Lower lobe of right lung (tissue), 2 donors: ENCODE measurements at regions not wholly inside any gene's neighbourhood (a gene's known extent, or its start where the extent isn't known, plus 50 kb on each side); places are given as distances from the start of the nearest gene placed in this dataset.

Experiments
- ATAC-seq, 2 donors: fragments of 200-7000 bp; cut with Tn5 transposase; one replicate each; pipeline ENCODE4 v1.9.1; 2020 to 2022; ENCODE audit warnings: mild to moderate bottlenecking in 2 of 2, moderate library complexity in 2 of 2
- DNase-seq: peaks from one replicate; pipeline ENCODE4 v3.0.0-alpha.2; 2020
- H3K27ac ChIP-seq: fragments of 200-600 bp; one replicate; pipeline ENCODE4 v1.8.0; 2022
- H3K27me3 ChIP-seq: fragments of 200-600 bp; one replicate; pipeline ENCODE4 v1.8.0; 2022; ENCODE audit warnings: low read depth
- H3K36me3 ChIP-seq: fragments of 200-600 bp; one replicate; pipeline ENCODE4 v1.8.0; 2022; ENCODE audit warnings: mild to moderate bottlenecking
- H3K4me1 ChIP-seq: fragments of 200-600 bp; one replicate; pipeline ENCODE4 v1.8.0; 2022
- H3K4me3 ChIP-seq: fragments of 200-600 bp; one replicate; pipeline ENCODE4 v1.8.0; 2022; ENCODE audit warnings: mild to moderate bottlenecking
- H3K9me3 ChIP-seq: fragments of 200-600 bp; one replicate; pipeline ENCODE4 v1.8.0; 2022
- intact Hi-C: fragments of 100-400 bp; cut with DNase I; formaldehyde crosslinking; loops from one replicate; pipeline ENCODE4 v1.11.0; 2022
- TF ChIP-seq, protein P1 (sequence below): fragments of 200-600 bp; IDR thresholded peaks from one replicate; pipeline ENCODE4 v1.8.0; 2022; ENCODE audit warnings: antibody characterized with exemption, mild to moderate bottlenecking
- donor health status: DM: no; HTN: yes; CAD: no; lungs with severe emphysema.

DNA sequence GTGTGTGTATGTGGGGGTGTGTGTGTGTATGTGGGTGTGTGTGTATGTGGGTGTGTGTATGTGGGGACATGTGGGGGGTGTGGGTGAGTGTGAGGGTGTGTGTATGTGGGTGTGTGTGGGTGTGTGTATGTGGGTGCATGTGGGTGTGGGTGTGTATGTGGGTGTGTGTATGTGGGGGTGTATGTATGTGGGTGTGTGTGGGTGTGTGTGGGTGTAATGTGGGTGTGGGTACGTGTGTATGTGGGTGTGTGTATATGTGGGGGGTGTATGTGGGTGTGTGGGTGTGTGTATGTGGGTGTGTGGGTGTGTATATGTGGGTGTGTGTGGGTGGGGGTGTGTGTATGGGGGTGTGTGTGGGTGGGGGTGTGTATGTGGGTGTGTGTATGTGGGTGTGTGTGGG is 106.7 kb downstream of the SPATA19 start:
- Histone ChIP-seq H3K27ac (no peak overlapping the region), H3K36me3 (no peaks in the 10 kb centered on the region), H3K4me3 (no peak overlapping the region), H3K4me1 (no peaks in the 10 kb centered on the region), H3K27me3 (no peaks in the 10 kb centered on the region), H3K9me3 (no peaks in the 10 kb centered on the region)
- TF ChIP-seq, protein P1, sequence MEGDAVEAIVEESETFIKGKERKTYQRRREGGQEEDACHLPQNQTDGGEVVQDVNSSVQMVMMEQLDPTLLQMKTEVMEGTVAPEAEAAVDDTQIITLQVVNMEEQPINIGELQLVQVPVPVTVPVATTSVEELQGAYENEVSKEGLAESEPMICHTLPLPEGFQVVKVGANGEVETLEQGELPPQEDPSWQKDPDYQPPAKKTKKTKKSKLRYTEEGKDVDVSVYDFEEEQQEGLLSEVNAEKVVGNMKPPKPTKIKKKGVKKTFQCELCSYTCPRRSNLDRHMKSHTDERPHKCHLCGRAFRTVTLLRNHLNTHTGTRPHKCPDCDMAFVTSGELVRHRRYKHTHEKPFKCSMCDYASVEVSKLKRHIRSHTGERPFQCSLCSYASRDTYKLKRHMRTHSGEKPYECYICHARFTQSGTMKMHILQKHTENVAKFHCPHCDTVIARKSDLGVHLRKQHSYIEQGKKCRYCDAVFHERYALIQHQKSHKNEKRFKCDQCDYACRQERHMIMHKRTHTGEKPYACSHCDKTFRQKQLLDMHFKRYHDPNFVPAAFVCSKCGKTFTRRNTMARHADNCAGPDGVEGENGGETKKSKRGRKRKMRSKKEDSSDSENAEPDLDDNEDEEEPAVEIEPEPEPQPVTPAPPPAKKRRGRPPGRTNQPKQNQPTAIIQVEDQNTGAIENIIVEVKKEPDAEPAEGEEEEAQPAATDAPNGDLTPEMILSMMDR = no peak
- ATAC-seq (no peak), DNase-seq (no peak)
- intact Hi-C loops = no loop called here

DNA sequence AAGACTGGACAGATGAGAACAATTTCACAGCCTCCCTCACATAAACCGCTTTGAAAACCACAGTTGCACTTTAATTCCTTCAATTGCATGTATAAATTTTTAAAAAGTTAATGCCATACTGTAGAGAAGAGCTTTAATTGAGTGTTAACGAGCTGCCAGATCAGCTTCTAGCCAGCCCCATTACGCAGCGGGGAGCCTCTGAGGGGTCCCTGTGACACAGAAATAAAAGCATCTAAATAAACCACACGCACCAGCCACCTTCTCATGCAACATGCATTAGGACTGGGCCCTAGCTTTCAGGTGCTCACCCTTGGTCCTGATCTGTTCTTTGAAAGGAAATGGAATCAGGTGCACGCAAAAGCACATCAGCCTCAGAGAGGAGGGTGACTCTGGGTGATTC is 111.7 kb downstream of the SPATA19 start:
- no peaks in the 10 kb centered on the region for H3K27me3 ChIP-seq
- intact Hi-C loops = no loop called here
- DNase-seq (no peak), ATAC-seq (no peak)
- no peaks in the 10 kb centered on the region for H3K9me3 ChIP-seq
- no peaks in the 10 kb centered on the region for H3K4me1 ChIP-seq
- H3K4me3 ChIP-seq = no peak overlapping the region
- TF ChIP-seq, protein P1 = no peak
- H3K27ac ChIP-seq = no peak overlapping the region
- no peaks in the 10 kb centered on the region for H3K36me3 ChIP-seq

DNA sequence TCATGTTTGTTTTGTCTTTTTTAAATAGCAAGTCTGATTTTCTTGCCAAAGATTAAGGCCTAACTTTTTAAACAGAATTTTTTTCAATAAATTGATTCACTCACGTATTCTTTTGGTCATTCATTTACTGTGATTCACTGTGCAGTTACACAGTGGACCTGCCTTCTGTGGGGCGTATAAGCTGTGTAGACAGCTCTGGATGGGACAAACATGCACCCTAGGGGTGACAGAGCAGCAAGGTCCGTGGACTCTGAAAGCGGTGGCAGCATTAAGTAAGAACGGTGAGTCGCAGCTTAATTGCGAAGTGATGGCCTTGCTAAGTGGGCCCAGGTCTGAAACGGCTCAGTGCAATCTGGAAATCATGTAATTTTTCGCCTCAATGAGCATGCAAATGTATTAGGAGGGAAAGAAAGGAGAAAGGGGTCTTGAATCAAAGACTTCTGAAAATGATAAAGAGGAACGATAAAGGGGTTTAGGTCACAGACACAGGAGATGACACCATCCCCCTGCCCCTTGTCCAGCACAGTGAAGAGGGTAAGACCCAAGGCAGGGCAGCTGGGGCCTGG is 113.1 kb downstream of the SPATA19 start:
- no peaks in the 10 kb centered on the region for H3K4me1 ChIP-seq
- H3K36me3 ChIP-seq = no peaks in the 10 kb centered on the region
- H3K4me3 ChIP-seq = no peak overlapping the region
- no peaks in the 10 kb centered on the region for H3K27me3 ChIP-seq
- no peak for DNase-seq
- ATAC-seq = no peak
- H3K9me3 ChIP-seq = no peaks in the 10 kb centered on the region
- TF ChIP-seq, protein P1 = no peak
- H3K27ac ChIP-seq = no peak overlapping the region
- intact Hi-C loops = no loop called here

DNA sequence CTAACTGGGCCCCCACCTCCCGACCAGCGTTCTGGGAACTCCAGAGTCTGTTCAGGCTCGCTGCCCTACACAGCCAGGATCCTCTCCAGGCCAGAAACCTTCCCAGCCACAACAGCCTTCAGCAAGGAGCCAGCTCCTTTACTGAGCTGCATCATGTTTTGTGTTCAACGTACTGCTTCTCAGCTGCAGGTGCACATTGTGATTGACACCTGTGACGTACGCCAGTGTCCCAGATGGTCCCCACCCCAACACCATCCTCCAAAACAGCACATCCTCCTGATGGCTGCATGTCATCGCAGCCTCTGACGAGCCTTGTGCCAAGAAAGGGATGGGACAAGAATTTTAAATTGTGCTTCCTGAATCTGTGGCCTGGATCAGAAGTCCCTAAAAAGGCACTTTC is 117.5 kb downstream of the SPATA19 start:
- TF ChIP-seq, protein P1 = no peak
- Histone ChIP-seq H3K36me3 (no peaks in the 10 kb centered on the region), H3K27ac (no peak overlapping the region), H3K4me3 (no peak overlapping the region), H3K4me1 (no peaks in the 10 kb centered on the region), H3K27me3 (no peaks in the 10 kb centered on the region), H3K9me3 (no peaks in the 10 kb centered on the region)
- ATAC-seq = no peak
- no peak for DNase-seq
- intact Hi-C loops = no loop called here

DNA sequence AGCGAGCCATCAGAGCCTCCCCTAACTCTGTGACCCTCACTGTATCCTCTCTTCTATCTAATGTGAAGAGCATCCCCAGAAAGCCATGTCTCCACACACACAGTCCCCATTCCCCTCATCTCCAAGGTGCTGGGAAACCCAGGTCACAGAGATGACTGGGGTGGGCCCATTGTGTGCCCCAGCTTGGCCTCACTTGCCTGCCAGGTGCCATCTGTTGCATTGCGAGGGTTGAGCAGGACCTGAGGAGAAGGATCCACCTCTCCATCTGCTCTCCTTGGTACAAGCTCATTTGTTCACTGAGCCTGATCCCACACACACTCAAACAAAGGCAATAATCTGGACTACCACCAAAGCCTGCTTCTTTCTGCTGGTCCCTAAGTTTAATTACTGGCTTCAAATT is 118.8 kb downstream of the SPATA19 start:
- ATAC-seq (no peak), DNase-seq (no peak)
- intact Hi-C loops = no loop called here
- TF ChIP-seq, protein P1 = no peak
- Histone ChIP-seq H3K36me3 (no peaks in the 10 kb centered on the region), H3K4me1 (no peaks in the 10 kb centered on the region), H3K27ac (no peak overlapping the region), H3K4me3 (no peak overlapping the region), H3K27me3 (no peaks in the 10 kb centered on the region), H3K9me3 (no peaks in the 10 kb centered on the region)

DNA sequence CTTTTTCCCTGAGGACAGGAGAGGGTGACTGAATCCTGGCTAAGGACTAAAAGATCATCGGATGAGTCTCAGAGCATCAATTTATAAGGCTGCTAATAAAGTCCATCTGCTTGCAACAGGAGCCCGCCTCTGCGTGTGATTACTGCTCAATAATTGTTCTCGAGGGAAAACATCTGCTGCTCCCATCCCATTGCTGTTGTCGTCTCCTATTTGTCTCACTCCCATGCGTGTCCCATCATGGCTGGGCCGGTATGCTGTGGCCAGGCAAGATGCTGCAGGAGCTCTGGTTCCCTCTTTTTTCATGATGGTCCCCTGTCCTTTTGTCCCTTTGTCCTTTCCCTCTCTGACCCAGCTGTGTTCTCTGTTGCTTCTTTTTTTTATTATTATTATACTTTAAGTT is 121.2 kb downstream of the SPATA19 start:
- Histone ChIP-seq H3K9me3 (no peaks in the 10 kb centered on the region), H3K36me3 (no peaks in the 10 kb centered on the region), H3K27ac (no peak overlapping the region), H3K4me3 (no peak overlapping the region), H3K4me1 (no peaks in the 10 kb centered on the region), H3K27me3 (no peaks in the 10 kb centered on the region)
- TF ChIP-seq, protein P1 = no peak
- DNase-seq (no peak), ATAC-seq (no peak)
- intact Hi-C loops = no loop called here
